ENCODE measurements at regions not wholly inside any gene's neighbourhood (a gene's known extent, or its start where the extent isn't known, plus 50 kb on each side); places are given as distances from the start of the nearest gene placed in this dataset.

- no peak for DNase-seq
These were observed 262.1 kb upstream of the ADGRB3 start for GRCh38 chr6:68372991-68373390.

GRCh38 chr6:68368845-68369244 lies 266.2 kb upstream of the ADGRB3 start:
- DNase-seq = no peak

- no peak for DNase-seq
These were observed 270.7 kb upstream of the ADGRB3 start for GRCh38 chr6:68364271-68364805.

- DNase-seq = peak; percentile 69
These were observed 291.2 kb upstream of the ADGRB3 start for GRCh38 chr6:68343901-68344300.

GRCh38 chr6:68342286-68342685 lies 292.8 kb upstream of the ADGRB3 start:
- DNase-seq = no peak

GRCh38 chr6:68339488-68340131 lies 295.5 kb upstream of the ADGRB3 start:
- DNase-seq = peak; percentile 42

GRCh38 chr6:68333442-68333841 lies 301.6 kb upstream of the ADGRB3 start:
- no peak for DNase-seq

GRCh38 chr6:68328156-68328555 lies 306.9 kb upstream of the ADGRB3 start:
- no peak for DNase-seq

GRCh38 chr6:68326762-68327161 lies 308.3 kb upstream of the ADGRB3 start:
- no peak for DNase-seq

GRCh38 chr6:68317366-68317765 lies 317.7 kb upstream of the ADGRB3 start:
- DNase-seq = no peak

- DNase-seq = no peak
These were observed 321.2 kb upstream of the ADGRB3 start for GRCh38 chr6:68313911-68314310.

GRCh38 chr6:68307301-68307700 lies 327.8 kb upstream of the ADGRB3 start:
- DNase-seq = no peak

GRCh38 chr6:68296126-68296525 lies 339.0 kb upstream of the ADGRB3 start:
- no peak for DNase-seq

- DNase-seq = no peak
These were observed 352.4 kb upstream of the ADGRB3 start for GRCh38 chr6:68282646-68283045.

- DNase-seq = no peak
These were observed 355.1 kb upstream of the ADGRB3 start for GRCh38 chr6:68279793-68280557.

- no peak for DNase-seq
These were observed 361.8 kb upstream of the ADGRB3 start for GRCh38 chr6:68273297-68273696.

GRCh38 chr6:68256391-68256790 lies 378.7 kb upstream of the ADGRB3 start:
- no peak for DNase-seq

GRCh38 chr6:68252632-68253031 lies 382.4 kb upstream of the ADGRB3 start:
- DNase-seq = no peak

GRCh38 chr6:68247782-68248181 lies 387.3 kb upstream of the ADGRB3 start:
- no peak for DNase-seq

- DNase-seq = no peak
These were observed 394.4 kb upstream of the ADGRB3 start for GRCh38 chr6:68240726-68241125.

- no peak for DNase-seq
These were observed 396.0 kb upstream of the ADGRB3 start for GRCh38 chr6:68239034-68239433.

GRCh38 chr6:68238097-68238601 lies 396.9 kb upstream of the ADGRB3 start:
- DNase-seq = no peak

GRCh38 chr6:68237205-68237604 lies 397.9 kb upstream of the ADGRB3 start:
- no peak for DNase-seq

GRCh38 chr6:68235326-68235784 lies 399.7 kb upstream of the ADGRB3 start:
- DNase-seq = no peak
